GM20000 (cell line): ENCODE measurements at regions not wholly inside any gene's neighbourhood (a gene's known extent, or its start where the extent isn't known, plus 50 kb on each side); places are given as distances from the start of the nearest gene placed in this dataset.

ENCODE experiments used
- DNase-seq: peaks from one replicate; pipeline ENCODE4 v3.0.0; 2012; ENCODE audit warnings: low spot score
- TF ChIP-seq, protein P1 (sequence below): IDR thresholded peaks from 2 replicates; pipeline ENCODE4 v1.5.1; 2012; ENCODE audit warnings: mild to moderate bottlenecking, control low read depth; ENCODE audit errors: extremely low read depth, missing control alignments

DNA sequence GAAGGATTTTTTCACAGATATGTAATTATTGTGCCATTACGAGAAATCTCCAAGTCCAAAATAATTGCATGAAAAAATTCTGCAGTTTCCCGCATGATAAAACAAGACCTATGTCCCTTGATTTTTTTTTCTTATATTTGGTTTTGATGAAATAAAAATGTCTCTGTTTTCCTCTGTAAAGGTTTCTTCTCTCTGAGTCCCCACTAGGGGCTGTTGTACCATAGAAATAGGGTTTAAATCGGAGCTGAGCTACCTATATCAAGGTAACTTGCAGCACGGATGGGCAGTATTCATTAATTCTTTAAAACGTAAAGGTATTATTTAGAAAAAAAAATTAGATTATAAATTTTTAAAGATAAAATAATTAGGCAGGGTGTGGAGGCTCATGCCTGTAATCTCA lies 66.6 kb upstream of the IGF1R start:
- no peak for DNase-seq
- TF ChIP-seq, protein P1, sequence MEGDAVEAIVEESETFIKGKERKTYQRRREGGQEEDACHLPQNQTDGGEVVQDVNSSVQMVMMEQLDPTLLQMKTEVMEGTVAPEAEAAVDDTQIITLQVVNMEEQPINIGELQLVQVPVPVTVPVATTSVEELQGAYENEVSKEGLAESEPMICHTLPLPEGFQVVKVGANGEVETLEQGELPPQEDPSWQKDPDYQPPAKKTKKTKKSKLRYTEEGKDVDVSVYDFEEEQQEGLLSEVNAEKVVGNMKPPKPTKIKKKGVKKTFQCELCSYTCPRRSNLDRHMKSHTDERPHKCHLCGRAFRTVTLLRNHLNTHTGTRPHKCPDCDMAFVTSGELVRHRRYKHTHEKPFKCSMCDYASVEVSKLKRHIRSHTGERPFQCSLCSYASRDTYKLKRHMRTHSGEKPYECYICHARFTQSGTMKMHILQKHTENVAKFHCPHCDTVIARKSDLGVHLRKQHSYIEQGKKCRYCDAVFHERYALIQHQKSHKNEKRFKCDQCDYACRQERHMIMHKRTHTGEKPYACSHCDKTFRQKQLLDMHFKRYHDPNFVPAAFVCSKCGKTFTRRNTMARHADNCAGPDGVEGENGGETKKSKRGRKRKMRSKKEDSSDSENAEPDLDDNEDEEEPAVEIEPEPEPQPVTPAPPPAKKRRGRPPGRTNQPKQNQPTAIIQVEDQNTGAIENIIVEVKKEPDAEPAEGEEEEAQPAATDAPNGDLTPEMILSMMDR = no peak

DNA sequence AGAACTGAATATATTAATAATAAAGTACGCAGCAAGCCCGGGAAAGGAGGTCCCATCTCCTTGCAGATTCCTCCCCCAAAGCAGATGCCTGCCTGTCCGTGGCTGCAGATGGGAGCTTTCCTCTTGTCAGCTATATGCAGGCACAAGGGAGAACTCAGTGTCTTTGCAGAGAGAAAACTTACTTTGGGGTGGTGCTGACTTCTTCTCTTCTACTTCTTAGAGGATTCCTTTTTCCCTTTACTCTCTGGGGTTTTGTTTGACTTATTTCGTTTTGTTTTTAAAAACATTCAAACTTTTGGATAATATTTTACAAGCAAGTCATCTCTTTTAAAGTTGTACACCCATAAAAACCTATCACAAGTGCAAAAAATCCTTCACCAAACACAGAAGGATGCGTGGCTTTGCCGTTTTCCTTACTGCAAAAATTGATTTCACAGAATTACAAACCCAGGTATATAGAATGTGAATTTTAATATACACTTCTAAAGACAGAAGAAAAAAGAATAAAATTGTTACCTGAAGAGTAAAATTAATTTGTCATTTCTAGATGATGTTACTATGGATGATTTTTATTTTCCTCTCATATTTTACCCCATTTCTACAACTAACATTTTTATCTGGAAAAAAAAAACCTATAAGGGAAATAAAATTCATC lies 65.3 kb upstream of the IGF1R start:
- no peak for DNase-seq
- TF ChIP-seq, protein P1 = no peak

DNA sequence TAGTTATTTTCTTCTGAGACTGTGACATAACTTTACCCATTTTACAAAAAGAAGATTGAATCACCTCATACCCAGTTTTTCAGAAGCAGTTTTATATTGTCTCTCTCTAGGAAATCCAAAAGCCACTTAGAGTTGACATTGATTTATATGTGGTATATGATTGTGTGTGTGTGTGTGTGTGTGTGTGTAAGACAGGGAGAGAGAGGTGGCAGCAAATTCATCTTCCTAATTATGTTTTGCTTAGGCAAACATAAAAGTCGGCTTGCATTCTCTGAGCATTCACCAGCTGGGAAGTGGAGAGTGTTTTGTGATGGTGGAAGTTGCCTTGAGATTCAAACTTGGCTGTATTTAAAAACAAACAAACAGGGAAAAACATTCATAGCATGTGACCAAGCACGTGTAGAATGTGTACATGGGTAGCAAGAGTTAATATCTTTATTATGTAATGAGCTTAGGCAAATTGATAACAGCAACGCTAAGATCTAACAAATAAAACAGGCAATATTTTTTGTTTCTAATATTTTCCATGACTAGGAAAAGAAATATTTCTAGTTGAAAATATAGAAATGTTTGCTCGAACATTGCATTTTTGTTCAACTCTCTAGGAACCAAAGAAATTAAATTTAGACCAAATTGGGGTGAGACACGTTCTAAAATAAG lies 64.4 kb upstream of the IGF1R start:
- no peak for DNase-seq
- TF ChIP-seq, protein P1 = no peak

DNA sequence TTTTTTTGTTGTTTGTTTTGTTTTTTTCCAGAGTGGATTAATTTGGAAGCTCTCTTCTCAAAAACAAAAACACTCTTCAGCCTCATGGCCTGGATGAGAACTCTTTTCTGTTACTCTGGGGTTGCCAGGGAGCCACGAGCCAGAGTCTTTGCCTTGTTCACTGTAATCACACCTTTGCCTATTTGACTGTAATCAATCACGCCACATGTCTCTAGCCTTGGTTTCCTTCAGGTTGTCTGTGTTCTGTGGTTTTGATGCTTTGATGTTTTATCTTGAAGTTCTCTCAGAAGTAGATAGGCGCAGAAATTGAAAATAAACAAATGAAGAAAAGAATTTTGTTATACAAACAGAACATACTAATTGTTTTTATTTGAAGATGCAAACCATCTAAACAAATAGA lies 62.3 kb upstream of the IGF1R start:
- DNase-seq = no peak
- TF ChIP-seq, protein P1 = no peak

DNA sequence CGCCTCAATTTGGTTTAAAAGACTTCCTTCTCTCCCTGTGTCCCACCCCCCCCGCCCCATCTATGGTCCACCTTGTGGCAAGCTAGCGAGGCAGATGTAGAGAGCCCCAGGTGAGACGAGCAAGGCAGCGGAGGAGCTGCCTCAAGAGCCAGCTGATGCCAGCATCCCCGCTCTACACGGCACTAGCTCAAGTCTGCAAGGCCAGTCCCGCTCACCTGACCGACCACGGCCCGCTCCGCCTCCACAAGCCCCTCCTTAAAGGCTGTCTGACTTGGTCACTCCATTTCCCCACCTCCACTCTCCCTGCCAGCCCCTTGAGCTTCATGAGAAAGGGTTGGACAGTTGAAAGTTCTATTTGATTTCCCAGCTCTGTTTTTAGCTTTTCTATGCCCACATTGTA lies 56.2 kb upstream of the IGF1R start:
- TF ChIP-seq, protein P1 = no peak

DNA sequence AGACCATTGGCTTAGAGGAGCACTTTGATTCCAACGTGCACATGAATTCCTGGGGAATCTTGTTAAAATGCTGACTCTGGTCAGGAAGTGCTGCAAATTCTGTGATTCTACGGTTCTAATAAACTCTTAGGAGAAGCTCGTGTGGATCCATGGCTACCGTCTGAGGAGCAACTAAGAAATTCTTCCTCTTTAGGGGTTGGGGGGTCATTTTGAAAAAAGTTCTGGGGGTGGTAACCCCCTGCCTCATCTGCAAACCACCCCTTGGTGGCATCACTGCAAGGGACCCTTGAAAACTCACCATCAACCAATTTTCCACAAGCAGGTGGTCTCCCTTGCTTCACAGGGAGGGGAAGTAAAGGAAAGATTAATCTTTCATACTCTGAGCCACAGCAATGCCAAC lies 52.2 kb upstream of the IGF1R start:
- TF ChIP-seq, protein P1 = no peak

More for the DNA sequence above, 56.2 kb upstream of the IGF1R start:
- no peak for DNase-seq

DNA sequence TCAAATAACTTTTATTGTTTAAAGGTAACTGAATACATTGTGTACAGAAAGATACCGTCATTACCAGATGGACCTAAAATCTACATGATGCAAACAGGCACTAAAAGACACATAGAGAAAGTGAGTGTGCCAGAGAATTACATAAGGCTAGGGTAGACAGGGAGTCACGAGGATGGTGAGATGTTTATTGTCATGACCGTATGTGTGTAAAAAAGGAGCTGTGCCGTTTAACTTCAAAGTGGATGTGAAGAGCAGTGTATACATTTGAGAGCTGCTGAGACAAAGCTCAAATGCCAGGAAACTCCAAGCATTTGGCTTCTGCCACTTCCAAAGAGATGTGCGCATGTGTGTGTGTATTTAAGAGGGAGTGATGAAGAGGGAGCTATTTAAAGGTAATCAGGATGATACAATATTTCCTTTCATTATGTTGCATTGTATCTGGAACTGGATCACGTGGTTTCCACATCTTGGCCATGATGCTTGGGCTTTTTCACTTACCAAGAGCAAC lies 51.4 kb upstream of the IGF1R start:
- DNase-seq = no peak
- TF ChIP-seq, protein P1 = no peak

More for the DNA sequence above, 52.2 kb upstream of the IGF1R start:
- DNase-seq = no peak
